Inferior parietal cortex (tissue), 1 donor: ENCODE measurements at regions not wholly inside any gene's neighbourhood (a gene's known extent, or its start where the extent isn't known, plus 50 kb on each side); places are given as distances from the start of the nearest gene placed in this dataset.

Experiments used
- DNase-seq: peaks from one replicate; pipeline ENCODE4 v3.0.0-alpha.2; 2016; ENCODE audit errors: extremely low spot score

- no peak for DNase-seq
Measured at GRCh38 chr22:34738661-34739400, 327.1 kb upstream of the ISX start.

DNA sequence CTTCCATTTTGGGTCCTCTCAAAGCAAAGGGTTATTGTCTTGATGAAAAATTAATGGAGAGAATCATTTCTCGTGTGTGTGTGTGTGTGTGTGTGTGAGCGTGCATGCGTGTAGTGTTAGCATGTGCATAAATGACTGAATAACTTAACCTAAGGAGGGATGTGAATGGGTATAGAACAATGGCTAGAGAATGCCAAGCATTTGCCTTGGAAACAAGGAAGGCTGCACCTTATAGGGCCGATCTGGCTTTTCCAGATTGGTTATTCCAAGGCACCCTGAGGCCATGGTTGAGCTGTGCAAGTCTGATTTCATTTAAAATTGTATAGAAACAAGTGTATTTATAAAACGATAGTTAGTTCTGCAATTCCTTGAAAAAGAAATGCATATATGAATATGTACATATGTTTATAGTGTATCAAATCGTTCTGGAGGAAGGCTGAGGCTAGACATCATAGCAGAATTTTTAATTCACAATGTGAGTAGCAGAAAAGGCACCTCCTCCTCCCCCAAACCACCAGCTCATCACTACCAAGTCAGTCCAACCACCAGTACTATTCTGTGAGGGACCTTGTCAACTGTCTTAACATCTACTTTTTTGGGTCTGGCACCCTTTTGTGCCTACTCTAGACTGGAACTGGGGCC lies 322.7 kb upstream of the ISX start:
- no peak for DNase-seq

DNA sequence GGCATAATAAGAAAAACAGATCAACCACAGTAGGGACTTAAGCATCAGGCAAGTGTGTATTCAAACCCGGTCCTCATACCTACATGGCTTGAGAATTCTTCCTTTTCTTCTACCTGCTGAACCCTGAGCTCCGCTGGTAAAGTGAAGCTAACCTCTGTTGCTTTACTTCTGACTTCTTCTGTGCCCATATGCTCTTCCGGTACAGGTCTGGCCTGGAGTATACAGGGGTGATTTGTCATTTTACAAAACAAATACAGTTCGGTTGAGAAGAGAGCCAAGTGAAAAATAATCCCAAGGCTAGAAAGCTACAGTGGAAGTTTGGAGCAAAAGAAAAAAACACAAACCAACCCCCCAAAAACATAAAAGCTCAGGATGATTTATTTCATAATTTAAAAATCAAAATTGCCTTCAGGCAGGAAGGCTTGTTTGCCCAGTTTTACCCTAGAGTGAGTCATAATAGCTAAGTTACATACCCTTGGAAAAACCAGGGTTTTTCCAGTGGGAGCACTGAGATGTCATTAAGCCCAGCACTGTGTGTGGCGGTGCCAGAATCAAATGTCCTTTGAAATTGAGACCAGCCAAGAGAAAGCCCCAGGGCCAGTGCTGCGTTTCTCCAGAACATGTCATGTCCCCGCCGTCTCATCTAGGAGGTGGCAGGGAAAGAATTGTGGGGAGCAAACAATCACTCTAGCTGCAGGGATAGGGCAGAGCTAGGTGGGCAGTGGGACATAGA lies 305.5 kb upstream of the ISX start:
- no peak for DNase-seq

GRCh38 chr22:34761111-34761510 lies 304.8 kb upstream of the ISX start:
- DNase-seq = no peak

DNA sequence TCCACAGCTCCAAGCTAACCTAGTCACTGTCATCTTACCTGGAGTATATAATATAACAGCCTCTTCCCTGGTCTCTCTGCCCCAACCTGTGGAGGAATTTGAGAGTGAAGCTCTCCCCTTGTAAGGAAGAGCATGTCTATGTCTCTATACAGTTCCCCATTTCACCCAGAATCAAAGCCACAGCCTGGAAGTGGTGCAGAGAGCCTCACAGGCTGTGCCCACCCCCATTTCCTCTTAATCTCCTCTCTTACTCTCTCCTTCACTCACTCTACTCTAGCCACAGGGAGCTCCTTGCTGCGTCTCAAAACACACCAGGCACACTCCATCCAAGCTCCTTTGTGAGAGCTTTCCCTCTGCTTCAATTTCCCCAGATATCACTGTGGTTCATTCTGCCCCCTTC lies 302.5 kb upstream of the ISX start:
- no peak for DNase-seq

GRCh38 chr22:34765115-34765514 lies 300.8 kb upstream of the ISX start:
- DNase-seq = no peak

GRCh38 chr22:34769361-34769760 lies 296.6 kb upstream of the ISX start:
- DNase-seq = no peak

DNA sequence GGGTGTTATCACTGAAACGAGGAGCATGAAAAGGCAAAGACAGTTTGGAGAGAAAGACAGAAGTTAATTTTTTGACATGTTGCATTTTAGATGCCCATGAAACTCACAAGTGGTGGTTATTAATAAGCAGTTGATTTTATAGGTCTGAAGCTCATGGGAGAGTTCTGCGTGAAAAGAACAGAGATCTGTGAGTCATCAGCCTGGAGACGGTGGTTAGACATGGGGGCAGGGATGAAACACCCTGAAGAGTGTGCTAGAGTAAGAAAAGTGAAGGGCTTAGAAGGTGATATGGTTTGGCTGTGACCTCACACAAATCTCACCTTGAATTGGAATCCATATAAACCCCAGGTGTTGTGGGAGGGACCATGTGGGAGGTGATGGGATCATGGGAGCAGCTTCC lies 289.1 kb upstream of the ISX start:
- no peak for DNase-seq

- DNase-seq = no peak
Measured at GRCh38 chr22:34781681-34782080, 284.3 kb upstream of the ISX start.

GRCh38 chr22:34783436-34783835 lies 282.5 kb upstream of the ISX start:
- no peak for DNase-seq

DNA sequence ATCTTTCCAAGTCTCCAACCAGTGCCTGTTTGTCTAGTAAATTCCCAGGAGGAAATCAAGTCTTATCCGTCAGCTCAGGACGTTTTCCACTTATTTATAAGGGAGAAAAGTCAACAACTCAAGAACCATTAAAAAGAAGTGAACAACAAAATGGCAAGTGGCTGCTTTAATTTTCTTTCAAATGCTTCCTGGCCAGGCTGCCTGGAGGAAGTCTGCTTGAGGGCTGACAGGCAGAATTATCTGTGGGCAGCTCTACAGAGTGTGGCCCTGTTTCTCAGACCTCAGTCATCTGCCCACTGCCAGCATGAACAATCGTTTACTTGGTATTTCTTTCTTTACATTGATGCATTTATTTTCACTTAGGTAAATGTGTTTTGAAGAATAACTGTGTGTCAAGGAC lies 281.9 kb upstream of the ISX start:
- DNase-seq = no peak

GRCh38 chr22:34797826-34798225 lies 268.1 kb upstream of the ISX start:
- no peak for DNase-seq

DNA sequence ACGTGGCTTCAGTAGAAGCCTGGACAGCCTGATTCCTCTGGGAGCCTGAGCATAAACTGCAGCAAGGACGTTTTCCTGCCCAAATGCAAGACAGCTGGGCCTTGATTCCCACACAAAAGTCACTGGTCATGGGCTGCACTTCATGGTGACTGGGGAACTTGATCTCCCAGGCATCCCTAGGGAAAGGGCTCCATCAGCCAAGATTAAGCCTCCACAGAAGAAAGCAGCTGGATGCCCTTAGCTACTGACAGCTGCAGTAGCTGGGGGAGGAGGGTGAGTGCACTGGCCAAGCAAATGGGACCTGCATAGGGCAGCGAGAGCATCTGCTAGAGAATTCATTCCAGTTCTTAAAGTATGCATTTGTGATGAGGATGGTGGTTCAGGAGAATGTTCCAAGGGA lies 267.4 kb upstream of the ISX start:
- no peak for DNase-seq

GRCh38 chr22:34800260-34800980 lies 265.5 kb upstream of the ISX start:
- no peak for DNase-seq

GRCh38 chr22:34801221-34801620 lies 264.7 kb upstream of the ISX start:
- DNase-seq = no peak

- no peak for DNase-seq
Measured at GRCh38 chr22:34804091-34804490, 261.9 kb upstream of the ISX start.

DNA sequence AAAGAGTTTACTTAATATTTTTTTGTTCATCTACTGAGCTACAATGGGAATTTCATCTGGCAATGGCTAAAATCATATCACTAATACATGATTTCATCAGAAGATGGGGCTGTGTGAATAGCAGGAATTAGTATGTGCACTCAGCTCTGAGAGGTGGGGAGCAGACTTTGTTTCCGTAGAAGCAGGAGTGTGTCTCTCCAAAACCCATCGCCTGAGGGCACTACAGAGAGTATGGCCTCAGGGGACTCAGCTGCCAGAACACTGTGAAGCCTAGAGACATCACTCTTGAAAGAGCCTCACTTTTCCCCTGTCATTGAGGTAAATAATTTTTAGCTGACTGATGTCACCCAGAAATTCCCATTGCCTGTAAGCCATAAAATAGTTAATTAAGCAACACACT lies 261.4 kb upstream of the ISX start:
- no peak for DNase-seq

GRCh38 chr22:34805771-34806170 lies 260.2 kb upstream of the ISX start:
- DNase-seq = no peak

GRCh38 chr22:34808618-34809017 lies 257.3 kb upstream of the ISX start:
- no peak for DNase-seq

- no peak for DNase-seq
Measured at GRCh38 chr22:34812631-34813030, 253.3 kb upstream of the ISX start.

DNA sequence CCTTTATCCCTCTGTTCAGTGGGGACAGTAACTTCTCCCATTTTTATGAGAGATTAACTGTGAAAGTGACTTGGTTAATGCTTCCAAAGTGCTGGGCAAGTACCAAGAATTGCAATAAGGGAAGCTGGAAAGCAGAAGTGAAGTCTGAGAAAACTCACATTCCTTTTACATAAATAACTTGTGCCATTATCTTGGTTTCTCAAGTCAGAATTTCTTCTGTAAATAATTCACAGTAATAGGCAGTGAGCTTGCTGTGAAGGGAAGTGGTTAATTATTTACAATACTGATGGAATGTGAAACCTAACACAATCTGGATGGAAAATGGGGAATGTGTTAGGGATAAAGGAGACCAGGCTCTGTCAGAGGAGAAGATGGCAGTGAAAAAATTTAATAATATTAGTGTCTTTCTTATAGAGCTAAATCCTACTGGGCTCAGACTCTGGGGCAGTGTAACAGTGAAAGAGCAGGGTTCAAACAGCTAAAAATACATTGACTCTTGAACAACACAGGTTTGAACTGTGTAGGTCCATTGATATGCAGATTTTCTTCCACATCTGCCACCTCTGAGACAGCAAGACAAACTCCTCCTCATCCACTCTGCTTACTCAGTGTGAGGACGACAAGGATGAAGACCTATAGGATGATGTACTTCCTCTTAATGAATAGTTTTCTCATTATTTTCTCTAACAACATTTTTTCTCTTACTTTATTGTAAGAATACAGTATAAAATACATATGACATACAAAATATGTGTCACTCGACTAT lies 251.5 kb upstream of the ISX start:
- no peak for DNase-seq

DNA sequence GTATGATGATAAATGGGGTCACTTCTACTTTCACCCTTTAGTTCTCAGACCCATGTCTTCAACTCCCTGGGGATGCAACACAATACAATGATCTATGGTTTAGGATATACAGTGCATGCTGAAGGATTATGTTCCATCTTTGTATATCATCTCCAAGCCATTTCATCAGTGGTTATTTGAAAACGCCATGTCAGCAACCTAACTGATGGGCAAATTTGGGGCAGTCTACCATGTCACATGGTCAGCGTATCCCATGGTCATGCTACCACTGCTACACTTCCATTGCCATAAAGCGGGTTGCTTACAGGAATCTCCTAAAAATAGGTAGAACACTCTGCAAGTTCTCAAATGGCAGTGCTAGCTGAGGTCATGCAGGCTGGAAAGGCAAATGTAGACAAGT lies 236.5 kb upstream of the ISX start:
- DNase-seq = no peak
